ENCODE measurements at regions not wholly inside any gene's neighbourhood (a gene's known extent, or its start where the extent isn't known, plus 50 kb on each side); places are given as distances from the start of the nearest gene placed in this dataset.

- TF ChIP-seq YY1 (IDR thresholded peaks at IDR 0.05) (no peak), REST (IDR thresholded peaks at IDR 0.05) (no peak), ZBTB33 (IDR thresholded peaks at IDR 0.05) (no peak), RXRA (IDR thresholded peaks at IDR 0.05) (no peak), GABPA (IDR thresholded peaks at IDR 0.05 in 1 of 2, conservative IDR thresholded peaks at IDR 0.05 in 1 of 2) (no peak), SP1 (IDR thresholded peaks at IDR 0.05) (no peak), TAF1 (conservative IDR thresholded peaks at IDR 0.05) (no peak)
- TF ChIP-seq, protein P1, sequence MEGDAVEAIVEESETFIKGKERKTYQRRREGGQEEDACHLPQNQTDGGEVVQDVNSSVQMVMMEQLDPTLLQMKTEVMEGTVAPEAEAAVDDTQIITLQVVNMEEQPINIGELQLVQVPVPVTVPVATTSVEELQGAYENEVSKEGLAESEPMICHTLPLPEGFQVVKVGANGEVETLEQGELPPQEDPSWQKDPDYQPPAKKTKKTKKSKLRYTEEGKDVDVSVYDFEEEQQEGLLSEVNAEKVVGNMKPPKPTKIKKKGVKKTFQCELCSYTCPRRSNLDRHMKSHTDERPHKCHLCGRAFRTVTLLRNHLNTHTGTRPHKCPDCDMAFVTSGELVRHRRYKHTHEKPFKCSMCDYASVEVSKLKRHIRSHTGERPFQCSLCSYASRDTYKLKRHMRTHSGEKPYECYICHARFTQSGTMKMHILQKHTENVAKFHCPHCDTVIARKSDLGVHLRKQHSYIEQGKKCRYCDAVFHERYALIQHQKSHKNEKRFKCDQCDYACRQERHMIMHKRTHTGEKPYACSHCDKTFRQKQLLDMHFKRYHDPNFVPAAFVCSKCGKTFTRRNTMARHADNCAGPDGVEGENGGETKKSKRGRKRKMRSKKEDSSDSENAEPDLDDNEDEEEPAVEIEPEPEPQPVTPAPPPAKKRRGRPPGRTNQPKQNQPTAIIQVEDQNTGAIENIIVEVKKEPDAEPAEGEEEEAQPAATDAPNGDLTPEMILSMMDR (IDR thresholded peaks at IDR 0.05; ENCODE audit: low read depth, low read length, missing input control) = no peak
- TF ChIP-seq, protein P2, sequence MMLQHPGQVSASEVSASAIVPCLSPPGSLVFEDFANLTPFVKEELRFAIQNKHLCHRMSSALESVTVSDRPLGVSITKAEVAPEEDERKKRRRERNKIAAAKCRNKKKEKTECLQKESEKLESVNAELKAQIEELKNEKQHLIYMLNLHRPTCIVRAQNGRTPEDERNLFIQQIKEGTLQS (IDR thresholded peaks at IDR 0.05) = no peak
These were observed 299.2 kb upstream of the RGMB start for GRCh38 chr5:98474216-98474615.

Data from liver (tissue), 3 donors.